ENCODE measurements at regions not wholly inside any gene's neighbourhood (a gene's known extent, or its start where the extent isn't known, plus 50 kb on each side); places are given as distances from the start of the nearest gene placed in this dataset.

- H2BK12ac ChIP-seq (ENCODE audit: insufficient read length, low read depth, low read length), result no peak overlapping the region
- no peak overlapping the region for H3K18ac ChIP-seq (ENCODE audit: insufficient read length, low read depth, low read length)
- H3K79me1 ChIP-seq (ENCODE audit: insufficient read depth, low read depth, low read length, poor library complexity, severe bottlenecking), result no peaks in the 10 kb centered on the region
- H3K4me1 ChIP-seq (ENCODE audit: insufficient read depth, low read length), result no peaks in the 10 kb centered on the region; the same call in 1 of the 2 replicates
- WGBS (ENCODE audit: extremely low coverage, insufficient read length, low lambda C conversion rate), result no CpG with 5 or more reads among the region's 1 CpG
- no peak overlapping the region for H2BK120ac ChIP-seq (ENCODE audit: low read depth, low read length, poor library complexity, severe bottlenecking)
- Mint-ChIP-seq H3K9me3 (no peaks in the 10 kb centered on the region), H3K27ac (no peak overlapping the region), H3K27me3 (ENCODE audit: low read depth) (no peaks in the 10 kb centered on the region), H3K4me1 (peaks cover 0 to 11% of the 10 kb centered on the region in 2 experiments; a peak in 3 of 4 replicates), H3K4me3 (no peak overlapping the region), H3K36me3 (ENCODE audit: insufficient read depth in 1 of 3, low read depth in 3 of 3) (no peaks in the 10 kb centered on the region)
- no peak overlapping the region for H4K5ac ChIP-seq (ENCODE audit: insufficient read length, low read depth, low read length)
- no peak overlapping the region for H2AFZ ChIP-seq (ENCODE audit: low read length)
- H3K4me2 ChIP-seq (ENCODE audit: insufficient read depth, insufficient read length, low read length), result no peak overlapping the region
- TF ChIP-seq, protein P1, sequence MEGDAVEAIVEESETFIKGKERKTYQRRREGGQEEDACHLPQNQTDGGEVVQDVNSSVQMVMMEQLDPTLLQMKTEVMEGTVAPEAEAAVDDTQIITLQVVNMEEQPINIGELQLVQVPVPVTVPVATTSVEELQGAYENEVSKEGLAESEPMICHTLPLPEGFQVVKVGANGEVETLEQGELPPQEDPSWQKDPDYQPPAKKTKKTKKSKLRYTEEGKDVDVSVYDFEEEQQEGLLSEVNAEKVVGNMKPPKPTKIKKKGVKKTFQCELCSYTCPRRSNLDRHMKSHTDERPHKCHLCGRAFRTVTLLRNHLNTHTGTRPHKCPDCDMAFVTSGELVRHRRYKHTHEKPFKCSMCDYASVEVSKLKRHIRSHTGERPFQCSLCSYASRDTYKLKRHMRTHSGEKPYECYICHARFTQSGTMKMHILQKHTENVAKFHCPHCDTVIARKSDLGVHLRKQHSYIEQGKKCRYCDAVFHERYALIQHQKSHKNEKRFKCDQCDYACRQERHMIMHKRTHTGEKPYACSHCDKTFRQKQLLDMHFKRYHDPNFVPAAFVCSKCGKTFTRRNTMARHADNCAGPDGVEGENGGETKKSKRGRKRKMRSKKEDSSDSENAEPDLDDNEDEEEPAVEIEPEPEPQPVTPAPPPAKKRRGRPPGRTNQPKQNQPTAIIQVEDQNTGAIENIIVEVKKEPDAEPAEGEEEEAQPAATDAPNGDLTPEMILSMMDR (conservative IDR thresholded peaks at IDR 0.05), result no peak
- H3K27me3 ChIP-seq (ENCODE audit: insufficient read depth, low read length), result no peaks in the 10 kb centered on the region
- DNase-seq, result no peak
- no peak overlapping the region for H3K56ac ChIP-seq (ENCODE audit: insufficient read length, low read depth, low read length)
- no peak overlapping the region for H3T11ph ChIP-seq (ENCODE audit: low read length)
- H3K23me2 ChIP-seq (ENCODE audit: insufficient read length, low read depth, low read length, poor library complexity, severe bottlenecking), result no peaks in the 10 kb centered on the region
- H4K8ac ChIP-seq (replicated peaks; ENCODE audit: insufficient read length, low read depth, low read length), result no peak overlapping the region
- H3K79me2 ChIP-seq (ENCODE audit: insufficient read depth, low read length), result no peaks in the 10 kb centered on the region
- no peak overlapping the region for H3K27ac ChIP-seq (ENCODE audit: insufficient read length, low read depth, low read length)
- no peak overlapping the region for H3K9ac ChIP-seq (ENCODE audit: extremely low read depth, insufficient read length, low read length)
- H3K14ac ChIP-seq (ENCODE audit: insufficient read depth, low read length), result no peak overlapping the region
- H3K4ac ChIP-seq (ENCODE audit: low read depth, low read length), result no peak overlapping the region
- H2AK5ac ChIP-seq (ENCODE audit: insufficient read length, low read length), result no peak overlapping the region
- no peaks in the 10 kb centered on the region for H3K9me3 ChIP-seq (ENCODE audit: control insufficient read depth, low read depth, low read length)
- no peaks in the 10 kb centered on the region for H4K20me1 ChIP-seq (ENCODE audit: control insufficient read depth, insufficient read depth, insufficient read length)
- no peak overlapping the region for H2BK20ac ChIP-seq (ENCODE audit: low read depth, low read length, poor library complexity, severe bottlenecking)
- no peak overlapping the region for H2BK5ac ChIP-seq (ENCODE audit: insufficient read length, low read length)
- H2BK15ac ChIP-seq (ENCODE audit: low read depth, low read length), result no peak overlapping the region
- H3K23ac ChIP-seq (ENCODE audit: insufficient read length, low read depth, low read length), result no peak overlapping the region
- H4K91ac ChIP-seq (ENCODE audit: insufficient read length, low read depth, low read length), result no peak overlapping the region
Measured at GRCh38 chr3:77932926-77933325, 893.0 kb downstream of the ROBO2 start.
